ENCODE measurements at regions not wholly inside any gene's neighbourhood (a gene's known extent, or its start where the extent isn't known, plus 50 kb on each side); places are given as distances from the start of the nearest gene placed in this dataset.

GRCh38 chr1:238346340-238346739, 455.6 kb upstream of the ZP4 start:
- TF ChIP-seq CTCF (IDR thresholded peaks at IDR 0.05) = no peak
- no peak for TF ChIP-seq EZH2 (IDR thresholded peaks at IDR 0.05; ENCODE audit: borderline replicate concordance, insufficient read depth, low read depth, low read length, poor library complexity, severe bottlenecking)

All from B cell (primary cell).